ENCODE measurements at regions not wholly inside any gene's neighbourhood (a gene's known extent, or its start where the extent isn't known, plus 50 kb on each side); places are given as distances from the start of the nearest gene placed in this dataset.

DNA sequence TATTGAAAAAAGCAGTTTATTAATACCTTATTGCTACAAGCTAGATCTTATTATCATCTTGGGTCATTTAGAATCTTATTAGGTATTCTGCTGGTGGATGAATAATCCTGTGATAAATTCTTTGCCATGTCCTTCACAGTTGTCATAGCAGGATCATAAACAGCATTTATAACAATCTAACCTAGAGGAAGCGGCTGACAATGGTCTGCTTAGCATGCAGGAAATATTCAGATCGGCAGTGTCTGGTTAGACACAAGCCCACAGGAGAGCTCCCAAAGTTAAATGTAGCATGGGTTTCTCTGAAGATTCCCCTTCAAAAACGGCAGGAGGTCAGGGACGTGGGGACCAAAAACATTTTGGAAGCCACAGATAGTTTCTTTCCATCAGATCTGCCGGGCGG, 179.3 kb downstream of the FOXB1 start:
- Histone ChIP-seq H3K27me3 (ENCODE audit: insufficient read depth, insufficient read length) (no peaks in the 10 kb centered on the region), H3K9ac (ENCODE audit: insufficient read length, low read depth) (no peak overlapping the region), H3K4me1 (ENCODE audit: insufficient read depth, insufficient read length) (no peaks in the 10 kb centered on the region), H3K4me3 (ENCODE audit: insufficient read length, low read depth) (no peak overlapping the region), H3K36me3 (ENCODE audit: insufficient read depth, insufficient read length, low read length) (no peaks in the 10 kb centered on the region), H3K9me3 (ENCODE audit: insufficient read depth, low read length) (no peaks in the 10 kb centered on the region)
- no peak for DNase-seq (ENCODE audit: low read depth, low spot score)
- TF ChIP-seq YY1 (IDR thresholded peaks at IDR 0.05; ENCODE audit: insufficient read depth, insufficient read length) (no peak), ZNF274 (IDR thresholded peaks at IDR 0.05; ENCODE audit: low read depth, low read length) (no peak), SUZ12 (IDR thresholded peaks at IDR 0.05; ENCODE audit: extremely low read depth, insufficient read depth, insufficient read length) (no peak)

DNA sequence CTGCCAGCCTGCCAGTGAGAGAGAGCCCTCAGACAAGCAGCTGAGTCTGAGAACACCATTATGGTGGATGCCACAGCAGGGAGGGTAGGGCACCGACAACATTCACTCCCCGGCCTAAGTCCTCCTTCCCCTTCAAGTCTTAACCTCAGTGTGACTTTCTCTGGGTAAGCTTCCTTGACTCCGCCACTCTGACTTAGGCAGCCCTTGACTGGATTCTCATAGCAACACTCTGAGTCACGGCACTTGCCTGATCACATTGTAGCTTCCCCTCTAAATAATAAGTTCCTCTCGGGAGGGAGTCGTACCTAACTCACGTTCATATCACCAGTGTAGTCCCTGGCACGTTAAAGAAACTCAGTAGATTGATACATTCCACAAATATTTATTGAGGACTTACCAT, 180.5 kb downstream of the FOXB1 start:
- no peak for TF ChIP-seq YY1 (IDR thresholded peaks at IDR 0.05; ENCODE audit: insufficient read depth, insufficient read length)
- no peak for TF ChIP-seq ZNF274 (IDR thresholded peaks at IDR 0.05; ENCODE audit: low read depth, low read length)
- TF ChIP-seq SUZ12 (IDR thresholded peaks at IDR 0.05; ENCODE audit: extremely low read depth, insufficient read depth, insufficient read length): no peak
- no peak for DNase-seq (ENCODE audit: low read depth, low spot score)

DNA sequence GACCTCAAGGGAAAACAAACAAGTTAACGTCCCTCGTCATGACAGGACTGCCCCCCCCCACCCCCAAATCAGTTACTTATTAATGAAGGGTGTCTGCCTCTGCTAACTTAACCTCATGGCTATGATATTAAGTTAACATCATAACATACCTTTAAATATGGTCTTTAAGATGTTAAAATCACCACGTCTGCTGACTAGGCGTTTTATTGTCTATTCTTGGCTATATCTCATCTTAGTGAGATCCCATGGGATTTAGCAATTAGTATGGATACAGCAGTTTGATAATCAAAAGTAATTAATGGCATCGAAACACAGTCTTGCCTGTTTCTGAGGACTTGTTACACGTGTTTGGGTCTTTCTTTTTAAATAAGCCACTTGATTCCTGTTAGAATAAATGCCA, 186.9 kb downstream of the FOXB1 start:
- Histone ChIP-seq H3K4me3 (ENCODE audit: insufficient read length, low read depth) (no peak overlapping the region), H3K36me3 (ENCODE audit: insufficient read depth, insufficient read length, low read length) (no peaks in the 10 kb centered on the region), H3K9ac (ENCODE audit: insufficient read length, low read depth) (no peak overlapping the region), H3K9me3 (ENCODE audit: insufficient read depth, low read length) (no peaks in the 10 kb centered on the region), H3K4me1 (ENCODE audit: insufficient read depth, insufficient read length) (no peaks in the 10 kb centered on the region), H3K27me3 (ENCODE audit: insufficient read depth, insufficient read length) (no peaks in the 10 kb centered on the region)
- no peak for DNase-seq (ENCODE audit: low read depth, low spot score)
- TF ChIP-seq ZNF274 (IDR thresholded peaks at IDR 0.05; ENCODE audit: low read depth, low read length) (no peak), SUZ12 (IDR thresholded peaks at IDR 0.05; ENCODE audit: extremely low read depth, insufficient read depth, insufficient read length) (no peak), YY1 (IDR thresholded peaks at IDR 0.05; ENCODE audit: insufficient read depth, insufficient read length) (no peak)

More for the DNA sequence above, 180.5 kb downstream of the FOXB1 start:
- H3K27me3 ChIP-seq (ENCODE audit: insufficient read depth, insufficient read length): no peaks in the 10 kb centered on the region
- H3K36me3 ChIP-seq (ENCODE audit: insufficient read depth, insufficient read length, low read length): no peaks in the 10 kb centered on the region
- no peaks in the 10 kb centered on the region for H3K4me1 ChIP-seq (ENCODE audit: insufficient read depth, insufficient read length)
- no peak overlapping the region for H3K9ac ChIP-seq (ENCODE audit: insufficient read length, low read depth)
- no peak overlapping the region for H3K4me3 ChIP-seq (ENCODE audit: insufficient read length, low read depth)
- H3K9me3 ChIP-seq (ENCODE audit: insufficient read depth, low read length): no peaks in the 10 kb centered on the region

DNA sequence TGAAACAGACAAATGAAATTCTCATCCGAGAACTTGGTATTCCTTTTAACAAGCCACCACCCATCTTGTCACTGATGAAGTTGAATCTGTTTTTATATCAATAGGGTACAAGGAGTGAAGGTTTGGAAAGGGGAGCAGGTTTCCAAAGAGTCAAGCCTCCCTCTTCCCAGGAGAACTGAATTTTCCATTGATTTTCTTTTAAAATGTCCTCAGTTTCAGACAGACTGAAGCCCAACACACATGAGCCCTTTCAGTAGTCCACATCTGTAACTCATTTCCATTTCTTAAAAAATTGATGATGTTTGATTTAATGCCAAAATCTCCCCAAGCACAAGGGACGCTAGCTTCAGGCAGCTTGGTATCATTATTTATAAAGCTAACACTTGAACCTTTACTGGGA, 187.7 kb downstream of the FOXB1 start:
- Histone ChIP-seq H3K27me3 (ENCODE audit: insufficient read depth, insufficient read length) (no peaks in the 10 kb centered on the region), H3K9me3 (ENCODE audit: insufficient read depth, low read length) (no peaks in the 10 kb centered on the region), H3K4me1 (ENCODE audit: insufficient read depth, insufficient read length) (no peaks in the 10 kb centered on the region), H3K36me3 (ENCODE audit: insufficient read depth, insufficient read length, low read length) (no peaks in the 10 kb centered on the region), H3K9ac (ENCODE audit: insufficient read length, low read depth) (no peak overlapping the region), H3K4me3 (ENCODE audit: insufficient read length, low read depth) (no peak overlapping the region)
- no peak for TF ChIP-seq SUZ12 (IDR thresholded peaks at IDR 0.05; ENCODE audit: extremely low read depth, insufficient read depth, insufficient read length)
- TF ChIP-seq YY1 (IDR thresholded peaks at IDR 0.05; ENCODE audit: insufficient read depth, insufficient read length): no peak
- no peak for TF ChIP-seq ZNF274 (IDR thresholded peaks at IDR 0.05; ENCODE audit: low read depth, low read length)
- DNase-seq (ENCODE audit: low read depth, low spot score): no peak

DNA sequence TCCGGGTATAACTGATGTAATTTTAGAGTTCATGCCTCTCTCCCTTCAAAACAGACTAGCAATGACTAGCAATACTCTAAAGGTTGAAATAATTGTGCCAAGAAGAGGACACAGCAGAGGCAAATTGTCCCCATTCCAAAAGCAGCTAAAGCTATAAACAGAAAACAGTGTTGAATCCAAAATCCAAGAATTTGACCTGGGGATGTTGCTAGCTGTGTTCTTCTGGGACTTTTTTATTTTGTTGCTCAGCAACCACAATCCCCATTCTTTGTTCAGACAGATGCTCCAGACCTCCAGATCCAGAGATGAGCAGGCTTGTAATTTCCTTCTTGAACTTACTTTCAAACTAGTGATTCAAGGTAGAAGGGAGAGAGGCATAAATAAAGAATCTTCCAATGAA, 191.5 kb downstream of the FOXB1 start:
- H3K4me1 ChIP-seq (ENCODE audit: insufficient read depth, insufficient read length): no peaks in the 10 kb centered on the region
- TF ChIP-seq SUZ12 (IDR thresholded peaks at IDR 0.05; ENCODE audit: extremely low read depth, insufficient read depth, insufficient read length): no peak
- no peak for TF ChIP-seq ZNF274 (IDR thresholded peaks at IDR 0.05; ENCODE audit: low read depth, low read length)
- no peak for TF ChIP-seq YY1 (IDR thresholded peaks at IDR 0.05; ENCODE audit: insufficient read depth, insufficient read length)
- H3K36me3 ChIP-seq (ENCODE audit: insufficient read depth, insufficient read length, low read length): no peaks in the 10 kb centered on the region
- no peak for DNase-seq (ENCODE audit: low read depth, low spot score)
- H3K9me3 ChIP-seq (ENCODE audit: insufficient read depth, low read length): no peaks in the 10 kb centered on the region
- no peak overlapping the region for H3K9ac ChIP-seq (ENCODE audit: insufficient read length, low read depth)
- H3K27me3 ChIP-seq (ENCODE audit: insufficient read depth, insufficient read length): no peaks in the 10 kb centered on the region
- H3K4me3 ChIP-seq (ENCODE audit: insufficient read length, low read depth): no peak overlapping the region

DNA sequence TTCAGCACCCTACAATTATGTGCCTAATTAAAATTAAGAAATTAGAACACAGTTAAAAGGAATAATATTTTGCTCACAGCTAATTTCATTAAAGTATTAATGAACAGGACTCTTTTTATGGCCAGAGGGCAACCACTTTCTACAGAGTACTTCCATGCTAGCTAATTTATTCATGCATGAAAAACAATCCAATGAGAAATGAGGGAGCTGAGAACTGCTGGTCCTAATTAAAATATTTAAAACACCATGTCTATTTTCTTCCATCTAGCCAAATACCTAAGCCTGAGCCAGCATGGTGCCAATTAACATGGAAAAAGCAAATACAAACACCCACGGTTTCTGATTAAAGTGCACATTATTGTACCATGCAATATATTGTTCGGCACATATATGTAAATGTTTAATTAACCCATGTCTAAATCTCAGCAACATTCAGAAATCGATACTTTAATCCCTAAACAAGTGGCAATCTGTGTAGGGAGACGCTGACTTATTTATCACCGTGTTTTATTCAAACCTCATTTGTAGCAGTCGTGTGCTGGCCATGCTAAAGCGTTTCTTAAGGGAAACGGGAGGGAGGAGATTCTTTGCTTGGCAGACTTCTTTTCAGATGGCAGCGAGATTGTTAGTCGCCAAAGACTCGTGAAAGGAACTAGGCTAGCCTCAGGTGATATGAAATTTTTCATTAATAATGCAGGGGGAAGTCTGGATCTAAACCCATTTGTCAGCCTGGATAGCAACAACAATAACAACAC, 193.5 kb downstream of the ANXA2 start:
- Histone ChIP-seq H3K9me3 (ENCODE audit: insufficient read depth, low read length) (no peaks in the 10 kb centered on the region), H3K36me3 (ENCODE audit: insufficient read depth, insufficient read length, low read length) (no peaks in the 10 kb centered on the region), H3K9ac (ENCODE audit: insufficient read length, low read depth) (no peak overlapping the region), H3K4me1 (ENCODE audit: insufficient read depth, insufficient read length) (no peaks in the 10 kb centered on the region), H3K27me3 (ENCODE audit: insufficient read depth, insufficient read length) (no peaks in the 10 kb centered on the region), H3K4me3 (ENCODE audit: insufficient read length, low read depth) (no peak overlapping the region)
- TF ChIP-seq YY1 (IDR thresholded peaks at IDR 0.05; ENCODE audit: insufficient read depth, insufficient read length) (no peak), ZNF274 (IDR thresholded peaks at IDR 0.05; ENCODE audit: low read depth, low read length) (no peak), SUZ12 (IDR thresholded peaks at IDR 0.05; ENCODE audit: extremely low read depth, insufficient read depth, insufficient read length) (no peak)
- DNase-seq (ENCODE audit: low read depth, low spot score): no peak

DNA sequence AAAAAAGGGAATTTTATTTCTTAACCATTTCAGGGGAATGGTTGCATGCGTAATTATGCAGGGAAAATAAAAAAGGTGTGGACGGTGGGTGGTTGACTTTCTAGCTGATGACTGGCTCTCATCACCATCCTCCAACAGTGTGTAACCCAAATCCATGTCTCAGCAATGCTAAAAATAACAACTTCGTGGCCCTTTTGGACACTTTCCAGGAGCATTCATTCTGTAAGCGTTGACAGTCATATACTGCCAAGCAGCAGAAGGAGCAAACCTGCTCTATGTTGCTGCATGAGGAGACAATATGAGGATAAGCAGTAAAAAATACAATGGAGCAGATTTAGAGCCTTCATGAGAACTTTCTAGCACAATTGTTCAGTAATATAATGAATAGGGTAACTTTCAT, 189.1 kb downstream of the ANXA2 start:
- Histone ChIP-seq H3K36me3 (ENCODE audit: insufficient read depth, insufficient read length, low read length) (no peaks in the 10 kb centered on the region), H3K4me1 (ENCODE audit: insufficient read depth, insufficient read length) (no peaks in the 10 kb centered on the region), H3K27me3 (ENCODE audit: insufficient read depth, insufficient read length) (no peaks in the 10 kb centered on the region), H3K9ac (ENCODE audit: insufficient read length, low read depth) (no peak overlapping the region), H3K4me3 (ENCODE audit: insufficient read length, low read depth) (no peak overlapping the region), H3K9me3 (ENCODE audit: insufficient read depth, low read length) (no peaks in the 10 kb centered on the region)
- TF ChIP-seq YY1 (IDR thresholded peaks at IDR 0.05; ENCODE audit: insufficient read depth, insufficient read length) (no peak), ZNF274 (IDR thresholded peaks at IDR 0.05; ENCODE audit: low read depth, low read length) (no peak), SUZ12 (IDR thresholded peaks at IDR 0.05; ENCODE audit: extremely low read depth, insufficient read depth, insufficient read length) (no peak)
- no peak for DNase-seq (ENCODE audit: low read depth, low spot score)
